Esophagus (tissue), 2 donors: ENCODE measurements at regions not wholly inside any gene's neighbourhood (a gene's known extent, or its start where the extent isn't known, plus 50 kb on each side); places are given as distances from the start of the nearest gene placed in this dataset.

Experiments
- H3K27ac ChIP-seq, 2 donors: one replicate each; pipeline ENCODE4 v1.5.1; 2013; ENCODE audit warnings: low read depth in 2 of 2, mild to moderate bottlenecking in 2 of 2, inconsistent platforms in 1 of 2, low read length in 1 of 2, moderate library complexity in 1 of 2
- H3K27me3 ChIP-seq, 2 donors: one replicate each; pipeline ENCODE4 v1.6.1; 2013; ENCODE audit warnings: low read length in 2 of 2, control low read depth in 1 of 2, mild to moderate bottlenecking in 1 of 2; ENCODE audit not compliant: insufficient read depth in 2 of 2, control insufficient read depth in 1 of 2
- H3K36me3 ChIP-seq, 2 donors: one replicate each; pipeline ENCODE4 v1.6.1; 2013; ENCODE audit warnings: low read length in 1 of 2; ENCODE audit not compliant: control insufficient read depth in 2 of 2, insufficient read depth in 2 of 2
- H3K4me1 ChIP-seq, 2 donors: one replicate each; pipeline ENCODE4 v1.6.1; 2013; ENCODE audit warnings: low read length in 1 of 2; ENCODE audit not compliant: control insufficient read depth in 2 of 2, insufficient read depth in 2 of 2
- H3K4me3 ChIP-seq, 2 donors: one replicate each; pipeline ENCODE4 v1.5.1; 2013; ENCODE audit warnings: low read length in 2 of 2, mild to moderate bottlenecking in 2 of 2, low read depth in 1 of 2, moderate library complexity in 1 of 2
- H3K9me3 ChIP-seq, 2 donors: one replicate each; pipeline ENCODE4 v1.6.1; 2013; ENCODE audit warnings: mild to moderate bottlenecking in 2 of 2, low read depth in 1 of 2, low read length in 1 of 2, moderate library complexity in 1 of 2; ENCODE audit not compliant: control insufficient read depth in 2 of 2, insufficient read depth in 1 of 2
- WGBS, 2 donors: extraction: QIAGEN DNeasy Blood & Tissue Kit; methylation state at CpG; one replicate each; pipeline ENCODE4 v1.1.7; 2013; 5-methylcytosine and 5-hydroxymethylcytosine counted together
- donor health status: healthy with polysubstance abuse.
- donor health status: Bipolar disorder and iron deficiency.

DNA sequence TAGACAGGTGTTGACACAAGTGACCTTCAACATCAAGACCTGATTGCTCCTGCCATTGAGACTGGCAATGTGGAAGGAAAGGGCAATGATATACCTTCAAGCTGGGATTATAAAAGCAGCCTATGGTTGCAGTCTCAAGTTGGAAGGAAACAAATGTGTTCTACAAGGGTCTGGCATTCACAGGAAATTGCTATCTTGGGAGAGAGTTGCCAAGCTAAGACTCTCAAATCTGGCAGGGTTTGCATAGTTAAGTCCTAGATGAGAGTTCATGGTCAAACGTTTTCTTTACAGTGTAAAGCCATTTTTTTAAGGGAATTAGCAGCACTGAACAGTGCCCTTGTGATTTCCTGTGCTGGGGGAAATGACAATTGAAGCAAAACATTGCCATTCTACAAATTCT lies 546.9 kb upstream of the CFAP20DC start:
- Histone ChIP-seq H3K9me3 (no peaks in the 10 kb centered on the region), H3K36me3 (no peaks in the 10 kb centered on the region), H3K27me3 (no peaks in the 10 kb centered on the region), H3K4me3 (no peak overlapping the region), H3K27ac (no peak overlapping the region), H3K4me1 (no peaks in the 10 kb centered on the region)
- WGBS, 2 donors, result 29 to 32% methylated on average over 1 of the region's 1 CpG

DNA sequence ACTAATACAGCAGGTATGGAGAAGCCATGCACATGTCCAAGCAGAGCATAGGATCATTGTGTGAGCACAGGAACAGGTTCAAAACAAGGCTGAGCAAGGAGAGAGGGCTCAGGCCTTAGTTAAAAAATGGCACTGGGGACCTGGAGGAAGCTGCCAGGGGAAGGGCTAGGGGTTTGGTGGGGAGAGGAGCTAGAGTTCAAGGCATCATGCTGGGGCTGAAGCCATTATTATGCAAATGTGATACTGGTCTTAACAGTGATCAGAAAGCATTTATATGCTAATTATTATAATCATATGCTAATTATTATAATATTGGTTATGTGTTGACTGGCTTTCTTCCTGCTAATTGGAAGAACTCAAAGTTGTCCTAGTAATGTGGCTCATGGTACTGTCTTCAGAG lies 546.0 kb upstream of the CFAP20DC start:
- Histone ChIP-seq H3K27ac (no peak overlapping the region), H3K4me1 (no peaks in the 10 kb centered on the region), H3K4me3 (no peak overlapping the region), H3K36me3 (no peaks in the 10 kb centered on the region), H3K27me3 (no peaks in the 10 kb centered on the region), H3K9me3 (no peaks in the 10 kb centered on the region)

DNA sequence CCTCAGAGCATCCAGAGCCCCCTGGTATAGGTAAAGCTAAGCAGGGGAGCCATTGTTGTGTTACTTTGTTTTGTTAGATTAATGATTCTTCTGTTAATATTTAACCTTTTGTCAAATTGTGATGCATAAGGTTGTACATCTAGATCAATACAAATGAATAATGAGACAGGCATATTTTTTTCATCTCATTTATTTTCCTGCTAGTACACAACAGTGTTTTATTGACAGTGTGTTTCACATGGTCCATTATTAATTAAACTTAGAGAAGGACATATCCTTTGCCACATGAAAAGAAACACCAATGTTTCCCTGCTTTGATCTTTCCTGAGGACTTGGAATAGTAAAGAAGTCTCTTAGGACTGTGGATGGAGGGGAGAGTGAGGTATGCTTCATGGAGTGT lies 543.6 kb upstream of the CFAP20DC start:
- Histone ChIP-seq H3K27me3 (no peaks in the 10 kb centered on the region), H3K4me3 (no peak overlapping the region), H3K4me1 (no peaks in the 10 kb centered on the region), H3K36me3 (no peaks in the 10 kb centered on the region), H3K9me3 (no peaks in the 10 kb centered on the region), H3K27ac (no peak overlapping the region)

DNA sequence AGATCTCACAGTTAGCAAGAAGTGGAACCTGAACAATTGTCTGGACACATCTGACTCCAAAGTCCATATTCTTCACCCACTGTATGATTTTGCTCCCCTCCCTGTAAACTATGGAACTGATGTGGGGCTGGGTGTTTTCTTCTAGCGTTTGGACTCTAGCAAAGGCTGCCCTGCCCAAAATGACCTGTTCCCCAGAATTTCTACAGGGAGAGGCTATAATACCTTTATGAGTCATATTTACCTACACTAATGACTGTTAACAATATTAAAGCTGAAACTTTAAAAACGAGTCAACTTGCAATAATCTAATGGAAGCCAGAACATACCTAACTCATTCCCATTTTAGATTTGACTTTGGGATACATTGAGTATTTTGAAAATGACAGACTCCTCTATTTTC lies 531.2 kb upstream of the CFAP20DC start:
- no peak overlapping the region for H3K4me3 ChIP-seq
- H3K27me3 ChIP-seq, result peaks cover 0 to 5% of the 10 kb centered on the region in 2 donors
- H3K36me3 ChIP-seq, result no peaks in the 10 kb centered on the region
- H3K9me3 ChIP-seq, result peaks cover 0 to 2% of the 10 kb centered on the region in 2 donors
- H3K27ac ChIP-seq, result no peak overlapping the region
- no peaks in the 10 kb centered on the region for H3K4me1 ChIP-seq
- 44 to 45% methylated on average over 2 of the region's 2 CpGs for WGBS, 2 donors

GRCh38 chr3:59580499-59580898 lies 530.7 kb upstream of the CFAP20DC start:
- 72 to 78% methylated on average over 3 of the region's 3 CpGs for WGBS, 2 donors
- Histone ChIP-seq H3K4me3 (no peak overlapping the region), H3K27ac (no peak overlapping the region), H3K27me3 (peaks cover 0 to 5% of the 10 kb centered on the region in 2 donors), H3K9me3 (no peaks in the 10 kb centered on the region), H3K36me3 (no peaks in the 10 kb centered on the region), H3K4me1 (no peaks in the 10 kb centered on the region)

GRCh38 chr3:59578129-59578528 lies 528.3 kb upstream of the CFAP20DC start:
- Histone ChIP-seq H3K27ac (no peak overlapping the region), H3K4me3 (no peak overlapping the region), H3K9me3 (no peaks in the 10 kb centered on the region), H3K36me3 (no peaks in the 10 kb centered on the region), H3K4me1 (peaks cover 0 to 4% of the 10 kb centered on the region in 2 donors), H3K27me3 (peaks cover 0 to 2% of the 10 kb centered on the region in 2 donors)
- WGBS, 2 donors, result 44 to 59% methylated on average over 1 of the region's 1 CpG

DNA sequence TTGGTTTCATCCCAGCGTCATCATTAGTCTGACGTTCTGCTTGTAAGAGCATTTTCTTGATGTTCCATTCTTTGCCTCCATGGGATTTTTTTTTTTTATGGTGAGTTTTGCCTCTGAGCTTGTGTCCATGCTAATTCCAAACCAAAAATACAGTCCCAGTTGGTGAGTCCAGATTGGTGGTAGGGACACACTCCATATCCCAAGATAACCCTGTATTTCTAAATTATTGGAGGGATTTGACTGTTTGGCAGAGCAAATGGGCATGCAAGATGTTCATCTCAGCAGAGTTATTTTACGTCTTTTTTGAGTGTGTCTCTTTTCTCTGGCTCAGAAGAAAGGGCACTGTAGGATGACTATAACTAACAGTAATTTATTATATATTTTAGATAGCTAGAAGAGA lies 526.8 kb upstream of the CFAP20DC start:
- Histone ChIP-seq H3K4me1 (peaks cover 0 to 4% of the 10 kb centered on the region in 2 donors), H3K36me3 (no peaks in the 10 kb centered on the region), H3K27me3 (no peaks in the 10 kb centered on the region), H3K9me3 (no peaks in the 10 kb centered on the region), H3K4me3 (no peak overlapping the region), H3K27ac (no peak overlapping the region)
- 76 to 82% methylated on average over 3 of the region's 3 CpGs for WGBS, 2 donors

DNA sequence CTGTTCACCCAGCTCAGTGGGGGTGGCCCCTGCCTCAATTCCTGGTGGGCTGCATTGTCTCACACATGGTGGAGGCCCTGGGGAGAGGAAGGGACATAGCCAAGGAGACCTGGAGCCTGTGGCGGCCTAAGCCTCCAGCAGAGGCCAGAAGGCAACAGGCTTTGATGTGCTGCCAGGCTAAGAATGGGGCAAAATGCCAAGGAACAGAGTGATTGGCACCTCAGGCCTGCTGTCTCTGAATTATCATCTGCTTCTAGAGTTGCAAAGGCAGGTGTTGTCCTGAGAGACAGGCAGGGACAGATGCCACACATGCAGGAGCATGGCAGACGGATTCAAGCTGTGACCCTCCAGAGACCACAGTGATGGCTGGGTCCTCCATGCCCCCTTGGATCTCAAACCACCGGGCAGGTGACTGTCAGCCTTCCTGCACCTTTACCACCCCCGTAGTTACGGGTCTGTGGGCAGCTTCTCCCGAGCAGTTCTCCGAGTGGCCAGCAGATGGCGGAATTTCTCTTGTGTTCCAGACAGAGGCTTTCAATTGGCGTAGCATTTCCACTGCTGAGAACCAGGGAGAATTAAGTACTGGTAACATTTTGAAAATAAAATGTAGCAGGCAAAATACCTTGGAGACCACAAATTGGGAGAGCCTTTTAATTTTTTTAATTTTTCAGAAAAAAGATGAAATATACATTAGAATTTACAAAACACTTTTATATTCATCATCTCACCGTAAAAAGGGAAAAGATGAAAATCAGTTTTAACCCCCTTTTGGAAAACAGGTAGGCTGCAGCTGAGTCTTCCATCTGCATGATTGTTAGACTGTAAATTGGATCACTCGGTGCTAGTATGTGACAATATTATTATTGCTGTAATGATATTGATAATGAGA lies 525.5 kb upstream of the CFAP20DC start:
- H3K4me1 ChIP-seq, result peaks cover 0 to 4% of the 10 kb centered on the region in 2 donors
- 21 to 22% methylated on average over 11 of the region's 11 CpGs for WGBS, 2 donors
- no peaks in the 10 kb centered on the region for H3K9me3 ChIP-seq
- no peak overlapping the region for H3K4me3 ChIP-seq
- no peaks in the 10 kb centered on the region for H3K27me3 ChIP-seq
- no peaks in the 10 kb centered on the region for H3K36me3 ChIP-seq
- H3K27ac ChIP-seq, result no peak overlapping the region

- H3K4me1 ChIP-seq, result peaks cover 0 to 4% of the 10 kb centered on the region in 2 donors
- peaks cover 0 to 4% of the 10 kb centered on the region in 2 donors for H3K27me3 ChIP-seq
- H3K27ac ChIP-seq, result no peak overlapping the region
- 39 to 49% methylated on average over 4 of the region's 4 CpGs for WGBS, 2 donors
- no peak overlapping the region for H3K4me3 ChIP-seq
- no peaks in the 10 kb centered on the region for H3K36me3 ChIP-seq
- no peaks in the 10 kb centered on the region for H3K9me3 ChIP-seq
Measured at GRCh38 chr3:59573911-59574310, 524.1 kb upstream of the CFAP20DC start.

DNA sequence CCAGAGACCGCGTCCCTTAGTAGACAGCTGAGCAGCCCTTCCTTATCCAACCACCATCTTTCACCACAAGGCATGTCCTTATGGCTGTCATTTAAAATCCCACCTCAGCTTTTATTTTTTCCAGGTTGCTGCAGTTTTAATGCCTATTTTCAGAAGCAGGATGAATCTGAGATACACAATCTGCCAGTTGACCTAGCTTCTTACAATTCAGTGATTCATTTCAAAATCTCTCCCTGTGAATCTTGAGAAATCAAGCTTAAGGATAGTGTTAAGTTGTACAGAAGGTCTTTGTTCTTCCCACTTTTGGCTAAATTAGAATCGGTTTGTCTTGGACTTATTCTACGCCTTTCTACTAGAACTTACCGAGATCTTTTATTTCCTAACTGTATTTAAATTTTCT lies 522.3 kb upstream of the CFAP20DC start:
- H3K4me1 ChIP-seq, result peaks cover 0 to 4% of the 10 kb centered on the region in 2 donors
- no peaks in the 10 kb centered on the region for H3K9me3 ChIP-seq
- 96 to 97% methylated on average over 5 of the region's 5 CpGs for WGBS, 2 donors
- no peaks in the 10 kb centered on the region for H3K36me3 ChIP-seq
- H3K27ac ChIP-seq, result no peak overlapping the region
- H3K4me3 ChIP-seq, result no peak overlapping the region
- peaks cover 0 to 4% of the 10 kb centered on the region in 2 donors for H3K27me3 ChIP-seq
